ENCODE measurements at regions not wholly inside any gene's neighbourhood (a gene's known extent, or its start where the extent isn't known, plus 50 kb on each side); places are given as distances from the start of the nearest gene placed in this dataset.
A peak's percentile ranks its signal among the peaks of the same experiment; 100 is the strongest.

DNA sequence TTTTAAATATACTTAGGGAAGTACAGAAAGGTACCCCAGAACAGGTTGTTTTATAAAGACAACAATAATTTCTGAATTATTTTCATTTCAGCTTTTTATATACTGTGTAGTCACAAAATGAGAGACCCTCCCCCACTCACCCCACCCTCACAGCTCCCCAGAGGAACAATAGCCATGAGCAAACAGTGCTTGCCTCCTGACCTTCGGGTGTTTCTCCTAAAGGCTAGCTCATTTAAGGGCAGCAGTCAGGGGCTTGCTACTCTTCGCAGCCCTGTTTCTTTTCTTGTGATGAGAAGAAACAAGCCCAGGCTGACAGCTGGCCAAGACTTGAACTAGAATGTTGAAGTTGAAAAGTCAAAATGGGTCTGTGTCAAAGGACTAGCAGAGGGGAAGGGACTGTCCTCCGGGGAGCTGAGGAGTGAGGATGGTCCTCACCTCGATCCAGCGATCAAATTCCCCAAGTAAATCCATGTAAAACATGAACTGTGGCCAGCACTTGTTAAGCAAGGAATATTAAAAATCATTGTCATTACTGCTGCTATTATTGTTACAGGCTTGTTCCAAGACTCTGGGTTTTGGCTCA, 133.8 kb upstream of the ARHGAP5 start:
- H3K27ac ChIP-seq (ENCODE audit: low read length), result no peak overlapping the region
- peaks cover 7% of the 10 kb centered on the region for H3K4me1 ChIP-seq (ENCODE audit: control insufficient read depth, insufficient read depth, low read length)
- 53% methylated on average over 2 of the region's 5 CpGs for WGBS (ENCODE audit: insufficient coverage)
- no peak for DNase-seq
- H3K9me3 ChIP-seq (replicated peaks; ENCODE audit: control insufficient read depth, low read depth, low read length), result no peaks in the 10 kb centered on the region
- H3K27me3 ChIP-seq (ENCODE audit: control insufficient read depth, insufficient read depth, low read length), result no peaks in the 10 kb centered on the region
- H3K4me3 ChIP-seq (ENCODE audit: low read length), result no peak overlapping the region
- no peaks in the 10 kb centered on the region for H3K36me3 ChIP-seq (ENCODE audit: control insufficient read depth, insufficient read depth, low read length)

DNA sequence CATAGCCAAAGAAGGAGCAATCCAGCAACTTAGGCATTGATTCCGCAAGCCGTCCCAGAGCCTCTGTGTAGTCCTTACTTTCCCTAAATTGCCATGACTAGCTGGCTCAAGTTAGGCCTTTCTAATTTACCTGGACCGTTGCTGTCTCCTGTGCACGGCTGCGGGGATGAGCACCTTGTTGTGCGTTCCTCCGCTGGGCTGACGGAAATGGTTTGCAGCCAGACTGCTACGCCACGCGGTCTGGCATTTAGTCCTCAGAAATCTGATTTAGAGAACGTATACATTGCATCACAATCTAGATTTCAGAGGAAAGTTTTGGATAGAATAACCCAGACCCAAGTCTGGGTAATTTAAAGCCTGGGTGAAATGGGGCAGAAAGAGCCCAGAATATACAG, 133.2 kb upstream of the ARHGAP5 start:
- Histone ChIP-seq H3K27ac (ENCODE audit: low read length) (no peak overlapping the region), H3K4me1 (ENCODE audit: control insufficient read depth, insufficient read depth, low read length) (peaks cover 7% of the 10 kb centered on the region), H3K27me3 (ENCODE audit: control insufficient read depth, insufficient read depth, low read length) (no peaks in the 10 kb centered on the region), H3K9me3 (replicated peaks; ENCODE audit: control insufficient read depth, low read depth, low read length) (no peaks in the 10 kb centered on the region), H3K36me3 (ENCODE audit: control insufficient read depth, insufficient read depth, low read length) (no peaks in the 10 kb centered on the region), H3K4me3 (ENCODE audit: low read length) (no peak overlapping the region)
- 86% methylated on average over 9 of the region's 12 CpGs for WGBS (ENCODE audit: insufficient coverage)
- no peak for DNase-seq

DNA sequence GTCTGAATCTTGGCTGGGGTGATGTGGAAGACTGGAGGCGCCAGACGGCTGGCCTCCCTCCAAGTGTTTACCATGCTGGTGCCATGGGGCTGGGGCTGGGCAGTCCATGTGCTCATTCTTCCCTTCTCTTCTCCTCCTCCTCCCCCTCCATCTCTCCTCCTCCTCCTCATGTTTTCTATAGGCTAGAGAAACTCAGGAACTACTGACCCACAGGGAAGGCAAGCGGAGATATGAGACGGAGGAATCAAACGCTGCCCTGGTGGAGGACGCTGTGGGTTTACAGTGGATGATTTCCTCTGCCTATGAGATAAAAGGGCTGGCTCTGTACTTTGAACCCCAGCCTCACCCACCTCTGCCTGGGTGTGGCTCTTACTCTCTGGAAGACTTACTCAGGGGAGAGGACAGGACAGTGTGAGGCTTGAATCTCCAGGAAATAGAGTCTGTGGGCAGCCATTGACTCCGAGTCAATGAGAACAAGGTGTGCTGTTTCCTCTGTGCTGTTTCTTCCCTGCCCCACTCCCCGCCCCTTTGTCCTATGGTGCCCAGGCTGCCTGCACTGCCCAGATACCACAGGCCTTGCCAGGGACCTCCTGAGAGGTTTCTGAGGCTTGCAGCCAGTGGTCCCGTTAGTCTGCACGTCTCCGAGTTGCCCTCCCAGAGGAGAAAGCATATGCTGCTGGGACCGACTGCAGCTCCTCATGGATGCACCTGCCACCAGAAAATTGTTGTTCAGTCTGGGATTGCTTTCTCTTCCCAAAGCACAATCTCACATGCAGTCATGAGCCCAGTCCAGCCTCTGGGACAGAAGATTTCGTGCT, 132.6 kb upstream of the ARHGAP5 start:
- Histone ChIP-seq H3K4me3 (ENCODE audit: low read length) (no peak overlapping the region), H3K36me3 (ENCODE audit: control insufficient read depth, insufficient read depth, low read length) (no peaks in the 10 kb centered on the region), H3K4me1 (ENCODE audit: control insufficient read depth, insufficient read depth, low read length) (peaks cover 7% of the 10 kb centered on the region), H3K27ac (ENCODE audit: low read length) (no peak overlapping the region), H3K27me3 (ENCODE audit: control insufficient read depth, insufficient read depth, low read length) (no peaks in the 10 kb centered on the region), H3K9me3 (replicated peaks; ENCODE audit: control insufficient read depth, low read depth, low read length) (no peaks in the 10 kb centered on the region)
- DNase-seq, result no peak
- WGBS (ENCODE audit: insufficient coverage), result 46% methylated on average over 6 of the region's 13 CpGs

DNA sequence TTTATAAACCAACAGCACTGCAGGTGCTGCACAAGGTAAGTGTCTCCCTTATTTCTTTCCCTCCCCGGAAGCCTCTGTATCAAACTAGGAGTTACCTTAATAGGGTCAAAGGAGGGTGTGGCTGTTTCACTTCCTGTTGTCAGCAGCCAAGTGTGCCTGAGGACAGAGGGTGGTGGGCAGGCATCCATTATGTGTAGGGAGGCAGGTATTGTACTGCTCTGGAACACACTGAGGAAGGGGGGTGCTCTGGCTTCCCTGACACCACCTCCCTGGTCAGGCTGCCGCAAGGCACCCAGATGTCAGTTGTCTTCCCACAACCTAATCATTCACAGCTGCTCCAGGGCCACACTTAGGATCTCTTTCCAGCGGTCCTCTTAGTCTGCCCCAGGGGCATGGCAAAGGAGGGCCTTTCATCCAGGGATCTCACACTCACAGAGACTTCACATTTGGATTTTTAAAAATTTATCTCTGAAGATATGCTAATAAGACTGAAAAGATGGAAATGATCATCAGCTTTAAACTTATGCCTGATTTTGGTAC, 132.0 kb upstream of the ARHGAP5 start:
- no peak overlapping the region for H3K27ac ChIP-seq (ENCODE audit: low read length)
- DNase-seq, result no peak
- no peaks in the 10 kb centered on the region for H3K36me3 ChIP-seq (ENCODE audit: control insufficient read depth, insufficient read depth, low read length)
- WGBS (ENCODE audit: insufficient coverage), result no CpG with 5 or more reads among the region's 3 CpGs
- no peaks in the 10 kb centered on the region for H3K27me3 ChIP-seq (ENCODE audit: control insufficient read depth, insufficient read depth, low read length)
- H3K4me1 ChIP-seq (ENCODE audit: control insufficient read depth, insufficient read depth, low read length), result peaks cover 9% of the 10 kb centered on the region
- H3K4me3 ChIP-seq (ENCODE audit: low read length), result no peak overlapping the region
- H3K9me3 ChIP-seq (replicated peaks; ENCODE audit: control insufficient read depth, low read depth, low read length), result no peaks in the 10 kb centered on the region

DNA sequence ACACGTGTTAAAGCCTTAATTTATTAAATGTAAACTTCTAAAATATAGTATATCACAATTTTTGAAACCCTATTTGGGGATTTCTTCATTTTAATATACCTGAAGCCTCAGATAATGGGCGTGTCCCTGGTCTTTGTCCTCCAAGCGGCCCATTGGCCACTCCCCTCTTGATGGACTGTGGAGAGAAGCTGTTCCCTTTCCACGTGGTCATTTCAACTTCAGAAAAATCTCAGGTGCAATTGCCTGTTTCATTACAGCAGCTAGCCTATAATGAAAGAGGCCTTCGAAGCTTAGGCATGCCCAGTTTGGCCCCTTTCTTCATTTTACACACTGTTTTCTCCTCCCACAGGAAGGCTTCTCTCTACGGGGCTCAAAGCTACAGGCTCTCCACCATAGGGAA, 131.4 kb upstream of the ARHGAP5 start:
- WGBS (ENCODE audit: insufficient coverage), result 83% methylated on average over 4 of the region's 6 CpGs
- Histone ChIP-seq H3K9me3 (replicated peaks; ENCODE audit: control insufficient read depth, low read depth, low read length) (no peaks in the 10 kb centered on the region), H3K27ac (ENCODE audit: low read length) (no peak overlapping the region), H3K27me3 (ENCODE audit: control insufficient read depth, insufficient read depth, low read length) (no peaks in the 10 kb centered on the region), H3K36me3 (ENCODE audit: control insufficient read depth, insufficient read depth, low read length) (no peaks in the 10 kb centered on the region), H3K4me1 (ENCODE audit: control insufficient read depth, insufficient read depth, low read length) (peaks cover 14% of the 10 kb centered on the region), H3K4me3 (ENCODE audit: low read length) (no peak overlapping the region)
- no peak for DNase-seq

DNA sequence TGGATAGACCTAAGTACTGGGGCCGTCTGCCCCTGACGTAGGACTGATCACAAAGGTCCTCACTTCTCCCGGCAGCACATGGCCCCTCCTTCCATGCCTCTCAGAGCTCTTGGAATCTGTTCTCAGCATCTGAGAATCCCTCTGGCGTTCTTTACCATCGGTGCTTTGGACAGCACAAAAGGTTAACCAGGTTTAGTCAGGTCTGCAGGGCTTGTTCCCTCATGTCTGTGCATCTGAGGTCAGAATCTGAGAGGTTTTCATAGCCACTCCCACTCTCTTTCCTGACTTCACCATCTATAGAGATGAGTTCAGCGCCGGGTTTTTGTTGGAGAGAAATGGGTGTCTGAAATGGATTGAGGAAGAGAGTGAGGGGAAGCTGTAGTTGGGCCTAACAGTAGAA, 130.0 kb upstream of the ARHGAP5 start:
- Histone ChIP-seq H3K27ac (ENCODE audit: low read length) (no peak overlapping the region), H3K36me3 (ENCODE audit: control insufficient read depth, insufficient read depth, low read length) (no peaks in the 10 kb centered on the region), H3K27me3 (ENCODE audit: control insufficient read depth, insufficient read depth, low read length) (no peaks in the 10 kb centered on the region), H3K9me3 (replicated peaks; ENCODE audit: control insufficient read depth, low read depth, low read length) (no peaks in the 10 kb centered on the region), H3K4me1 (ENCODE audit: control insufficient read depth, insufficient read depth, low read length) (peaks cover 23% of the 10 kb centered on the region), H3K4me3 (ENCODE audit: low read length) (no peak overlapping the region)
- WGBS (ENCODE audit: insufficient coverage), result 61% methylated on average over 5 of the region's 7 CpGs
- DNase-seq, result no peak

DNA sequence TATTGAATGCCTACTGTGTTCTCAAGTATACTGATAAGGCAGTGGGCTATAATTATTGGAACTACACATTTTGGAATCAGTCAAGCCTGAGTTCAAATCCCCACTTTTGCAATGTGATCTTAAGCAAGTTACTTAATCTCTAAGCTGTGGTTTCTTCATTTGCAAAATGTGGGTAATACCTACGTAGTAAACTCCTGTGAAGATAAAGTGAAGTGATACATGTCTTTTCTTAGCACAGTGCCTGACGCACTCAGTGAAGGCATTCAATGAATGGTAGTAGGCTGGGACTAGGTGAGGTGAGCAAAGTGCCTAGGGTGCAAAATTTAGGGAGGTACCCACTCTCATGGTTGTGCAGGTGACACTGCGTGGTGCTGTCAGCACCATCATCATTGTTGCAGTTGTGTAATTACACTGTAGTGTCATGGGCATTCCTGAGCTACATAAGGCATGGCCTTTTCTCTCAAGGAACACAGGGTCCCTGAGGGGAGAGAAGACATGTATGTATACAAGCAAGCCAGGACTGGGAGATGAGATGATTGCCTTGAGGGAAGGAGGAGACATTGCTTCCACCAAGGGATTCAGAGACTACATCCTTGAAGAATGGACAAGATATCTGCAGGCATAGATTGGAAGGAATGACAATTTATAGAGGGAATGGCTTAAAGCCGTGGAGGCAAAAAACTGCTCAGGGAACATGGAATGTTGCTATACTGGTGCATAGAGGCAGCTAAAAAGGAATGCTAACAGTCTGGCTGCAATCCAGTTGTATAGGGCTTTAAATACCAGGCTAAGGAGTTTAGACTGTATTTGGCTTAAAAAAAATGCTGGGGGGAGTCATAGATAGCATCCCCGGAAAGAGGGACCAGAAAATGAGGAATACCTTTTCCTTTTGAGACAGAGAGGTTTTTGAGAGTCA, 129.2 kb upstream of the ARHGAP5 start:
- no peaks in the 10 kb centered on the region for H3K36me3 ChIP-seq (ENCODE audit: control insufficient read depth, insufficient read depth, low read length)
- H3K27ac ChIP-seq (ENCODE audit: low read length), result no peak overlapping the region
- H3K27me3 ChIP-seq (ENCODE audit: control insufficient read depth, insufficient read depth, low read length), result no peaks in the 10 kb centered on the region
- H3K4me3 ChIP-seq (ENCODE audit: low read length), result no peak overlapping the region
- no peaks in the 10 kb centered on the region for H3K9me3 ChIP-seq (replicated peaks; ENCODE audit: control insufficient read depth, low read depth, low read length)
- DNase-seq, result no peak
- WGBS (ENCODE audit: insufficient coverage), result 77% methylated on average over 4 of the region's 5 CpGs
- H3K4me1 ChIP-seq (ENCODE audit: control insufficient read depth, insufficient read depth, low read length), result peaks cover 23% of the 10 kb centered on the region

DNA sequence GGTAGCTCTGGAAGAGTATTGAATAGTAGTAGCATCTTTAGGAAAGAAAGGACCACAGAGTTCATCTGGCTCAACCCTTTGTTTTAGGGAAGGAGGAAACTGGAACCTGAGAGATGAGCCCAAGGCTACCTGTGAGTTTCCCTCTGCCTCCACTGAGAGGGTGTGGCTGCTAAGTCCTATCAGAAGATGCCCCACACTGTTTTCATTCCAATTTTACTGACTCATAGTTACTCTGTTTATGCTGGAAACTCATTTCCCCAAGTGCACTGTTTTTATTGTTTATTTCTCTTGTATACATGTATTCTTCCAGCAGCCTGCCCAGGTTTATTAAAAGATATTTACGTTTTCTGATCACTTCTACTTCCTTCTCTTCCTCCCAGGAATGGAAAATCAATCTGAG, 127.4 kb upstream of the ARHGAP5 start:
- Histone ChIP-seq H3K27me3 (ENCODE audit: control insufficient read depth, insufficient read depth, low read length) (no peaks in the 10 kb centered on the region), H3K36me3 (ENCODE audit: control insufficient read depth, insufficient read depth, low read length) (no peaks in the 10 kb centered on the region), H3K27ac (ENCODE audit: low read length) (no peak overlapping the region), H3K9me3 (replicated peaks; ENCODE audit: control insufficient read depth, low read depth, low read length) (no peaks in the 10 kb centered on the region), H3K4me3 (ENCODE audit: low read length) (no peak overlapping the region), H3K4me1 (ENCODE audit: control insufficient read depth, insufficient read depth, low read length) (peaks cover 20% of the 10 kb centered on the region)
- DNase-seq, result no peak
- WGBS (ENCODE audit: insufficient coverage), result no CpG with 5 or more reads among the region's 1 CpG

DNA sequence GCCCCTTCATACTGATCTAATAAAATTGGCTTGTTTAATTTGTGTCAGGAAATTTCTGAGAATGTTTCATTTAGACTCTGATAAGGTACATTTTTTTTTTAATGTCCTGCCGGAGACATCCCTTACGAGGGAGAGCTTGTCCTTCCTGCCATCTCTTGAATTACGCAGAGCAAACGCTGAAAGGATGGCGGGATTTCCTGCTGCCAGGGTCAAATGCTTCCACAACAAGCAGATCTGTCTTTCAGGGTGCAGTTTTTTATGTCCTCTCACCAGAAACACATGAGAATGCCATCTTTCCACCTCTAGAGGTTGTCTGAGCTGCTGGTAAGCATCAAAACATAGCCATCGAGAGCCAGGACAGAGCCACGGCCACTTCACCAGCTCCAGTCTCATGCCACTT, 126.8 kb upstream of the ARHGAP5 start:
- WGBS (ENCODE audit: insufficient coverage), result 48% methylated on average over 5 of the region's 7 CpGs
- Histone ChIP-seq H3K4me1 (ENCODE audit: control insufficient read depth, insufficient read depth, low read length) (peaks cover 16% of the 10 kb centered on the region), H3K36me3 (ENCODE audit: control insufficient read depth, insufficient read depth, low read length) (no peaks in the 10 kb centered on the region), H3K27ac (ENCODE audit: low read length) (peak overlapping the region; percentile 21), H3K4me3 (ENCODE audit: low read length) (no peak overlapping the region), H3K9me3 (replicated peaks; ENCODE audit: control insufficient read depth, low read depth, low read length) (no peaks in the 10 kb centered on the region), H3K27me3 (ENCODE audit: control insufficient read depth, insufficient read depth, low read length) (no peaks in the 10 kb centered on the region)
- DNase-seq, result no peak

Measured in muscle of leg (tissue), 3 donors.